Mesothelial cell of epicardium (in vitro differentiated cells): ENCODE measurements at regions not wholly inside any gene's neighbourhood (a gene's known extent, or its start where the extent isn't known, plus 50 kb on each side); places are given as distances from the start of the nearest gene placed in this dataset.

Experiments used
- DNase-seq, 2 experiments: peaks; one replicate each; pipeline ENCODE4 v3.0.0; 2021; ENCODE audit warnings: low spot score in 2 of 2; ENCODE audit not compliant: unreplicated experiment in 2 of 2
- H3K27ac Mint-ChIP-seq: 2 replicates; pipeline ENCODE4 v1.8.0; 2021; ENCODE audit warnings: mixed read lengths
- H3K27me3 Mint-ChIP-seq: 2 replicates; pipeline ENCODE4 v1.8.0; 2021; ENCODE audit warnings: low read depth, mixed read lengths
- H3K36me3 Mint-ChIP-seq: 2 replicates; pipeline ENCODE4 v1.8.0; 2021; ENCODE audit warnings: mixed read lengths
- H3K4me1 Mint-ChIP-seq: 2 replicates; pipeline ENCODE4 v1.8.0; 2021; ENCODE audit warnings: mixed read lengths
- H3K4me3 Mint-ChIP-seq: 2 replicates; pipeline ENCODE4 v1.8.0; 2021; ENCODE audit warnings: mild to moderate bottlenecking, moderate library complexity, mixed read lengths
- H3K9me3 Mint-ChIP-seq: 2 replicates; pipeline ENCODE4 v1.8.0; 2021; ENCODE audit warnings: mixed read lengths
- CTCF ChIP-seq: fragments of 200-600 bp; sonication (generic); IDR thresholded peaks from one replicate; pipeline ENCODE4 v1.5.0; 2021; ENCODE audit warnings: antibody characterized with exemption; ENCODE audit not compliant: unreplicated experiment

- H3K4me3 Mint-ChIP-seq: no peak overlapping the region
- TF ChIP-seq CTCF: no peak
- H3K9me3 Mint-ChIP-seq: peaks cover 17% of the 10 kb centered on the region
Measured at GRCh38 chr3:106589311-106589942, 720.6 kb upstream of the CBLB start.

GRCh38 chr3:106590216-106590615 lies 721.4 kb upstream of the CBLB start:
- H3K36me3 Mint-ChIP-seq: peaks cover 7% of the 10 kb centered on the region
- H3K9me3 Mint-ChIP-seq: peaks cover 20% of the 10 kb centered on the region
- TF ChIP-seq CTCF: no peak
- no peak for DNase-seq
- peak overlapping the region; percentile 54 for H3K27ac Mint-ChIP-seq
- peaks cover 23% of the 10 kb centered on the region for H3K4me1 Mint-ChIP-seq
- H3K27me3 Mint-ChIP-seq: no peaks in the 10 kb centered on the region
- H3K4me3 Mint-ChIP-seq: no peak overlapping the region

More at GRCh38 chr3:106589311-106589942, 720.6 kb upstream of the CBLB start:
- H3K4me1 Mint-ChIP-seq: peaks cover 26% of the 10 kb centered on the region
- DNase-seq: no peak
- H3K27ac Mint-ChIP-seq: peak overlapping the region; percentile 54
- H3K27me3 Mint-ChIP-seq: no peaks in the 10 kb centered on the region
- peaks cover 7% of the 10 kb centered on the region for H3K36me3 Mint-ChIP-seq

- H3K27ac Mint-ChIP-seq: no peak overlapping the region
- H3K36me3 Mint-ChIP-seq: peaks cover 15% of the 10 kb centered on the region
- H3K4me1 Mint-ChIP-seq: peaks cover 17% of the 10 kb centered on the region
- peaks cover 43% of the 10 kb centered on the region for H3K9me3 Mint-ChIP-seq
- TF ChIP-seq CTCF: no peak
- no peak overlapping the region for H3K4me3 Mint-ChIP-seq
- H3K27me3 Mint-ChIP-seq: no peaks in the 10 kb centered on the region
- no peak for DNase-seq
Measured at GRCh38 chr3:106593381-106593780, 724.6 kb upstream of the CBLB start.

GRCh38 chr3:106609666-106610301 lies 741.0 kb upstream of the CBLB start:
- Mint-ChIP-seq H3K9me3 (peaks cover 30% of the 10 kb centered on the region), H3K4me3 (no peak overlapping the region), H3K4me1 (peaks cover 26% of the 10 kb centered on the region), H3K27ac (peak overlapping the region; percentile 88), H3K36me3 (peaks cover 21% of the 10 kb centered on the region), H3K27me3 (no peaks in the 10 kb centered on the region)
- TF ChIP-seq CTCF: peak; percentile 88
- DNase-seq: peak; percentile 34 to 67

GRCh38 chr3:106610362-106610959 lies 741.6 kb upstream of the CBLB start:
- no peak for DNase-seq
- no peak overlapping the region for H3K4me3 Mint-ChIP-seq
- no peak for TF ChIP-seq CTCF

More at GRCh38 chr3:106610362-106610959, 741.6 kb upstream of the CBLB start:
- Mint-ChIP-seq H3K4me1 (peaks cover 26% of the 10 kb centered on the region), H3K36me3 (peaks cover 18% of the 10 kb centered on the region), H3K27ac (peak overlapping the region; percentile 35), H3K9me3 (peaks cover 27% of the 10 kb centered on the region), H3K27me3 (no peaks in the 10 kb centered on the region)
